GM19438 (cell line): ENCODE measurements at regions not wholly inside any gene's neighbourhood (a gene's known extent, or its start where the extent isn't known, plus 50 kb on each side); places are given as distances from the start of the nearest gene placed in this dataset.

Experiments used
- ATAC-seq: cut with Tn5 transposase; IDR thresholded peaks from one replicate; pipeline ENCODE4 v1.9.1; 2021; ENCODE audit warnings: low read depth; ENCODE audit not compliant: unreplicated experiment

DNA sequence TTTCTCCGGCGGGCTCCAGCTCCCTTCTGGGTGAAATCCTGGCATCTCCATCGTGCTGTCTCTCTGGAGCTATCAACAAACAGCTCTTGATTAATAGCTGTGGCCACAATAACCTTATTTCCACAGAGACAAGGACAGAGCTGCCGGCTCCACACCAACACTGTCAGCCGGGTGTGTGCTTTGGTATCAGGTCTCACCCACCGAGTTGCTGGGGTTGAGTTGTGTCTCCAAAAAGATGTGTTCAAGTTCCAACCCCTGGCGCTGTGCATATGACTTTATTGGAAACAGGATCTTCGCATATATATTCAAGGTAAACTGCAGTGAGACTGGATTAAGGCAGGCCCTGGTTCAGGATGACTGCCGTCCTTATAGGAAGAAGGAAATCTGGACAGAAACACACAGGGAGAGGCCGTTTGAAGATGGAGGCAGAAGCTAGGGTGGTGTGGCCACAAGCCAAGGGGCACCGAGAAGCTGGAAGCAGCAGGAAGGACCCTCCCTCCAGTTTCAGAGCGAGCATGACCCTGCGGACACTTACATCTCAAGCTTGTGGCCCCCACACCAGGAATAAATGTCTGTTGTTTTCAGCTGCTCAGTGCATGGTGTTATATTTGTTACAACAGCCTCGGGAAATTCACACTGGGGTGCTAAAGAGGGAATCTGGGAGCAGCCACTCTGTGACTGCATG lies 88.4 kb upstream of the TMPRSS2 start:
- ATAC-seq = no peak

DNA sequence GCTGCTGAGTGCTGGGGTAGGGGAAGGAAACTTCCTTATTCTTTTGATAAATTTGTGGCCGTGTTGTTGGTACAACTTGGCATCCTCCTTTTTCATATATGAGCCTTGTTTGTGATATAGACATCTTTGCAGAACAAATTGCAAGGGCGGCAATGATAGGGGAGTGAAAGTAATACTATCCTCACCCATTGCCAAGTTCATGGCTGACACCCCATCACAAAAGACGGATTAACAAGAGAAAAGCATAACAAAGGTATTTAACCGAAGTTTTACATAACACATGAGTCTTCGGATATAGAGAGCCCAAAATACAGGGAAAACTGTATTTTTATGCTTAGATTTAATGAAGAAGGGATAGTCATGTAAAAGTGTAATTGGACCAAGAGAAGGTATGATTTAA lies 86.3 kb upstream of the TMPRSS2 start:
- no peak for ATAC-seq

DNA sequence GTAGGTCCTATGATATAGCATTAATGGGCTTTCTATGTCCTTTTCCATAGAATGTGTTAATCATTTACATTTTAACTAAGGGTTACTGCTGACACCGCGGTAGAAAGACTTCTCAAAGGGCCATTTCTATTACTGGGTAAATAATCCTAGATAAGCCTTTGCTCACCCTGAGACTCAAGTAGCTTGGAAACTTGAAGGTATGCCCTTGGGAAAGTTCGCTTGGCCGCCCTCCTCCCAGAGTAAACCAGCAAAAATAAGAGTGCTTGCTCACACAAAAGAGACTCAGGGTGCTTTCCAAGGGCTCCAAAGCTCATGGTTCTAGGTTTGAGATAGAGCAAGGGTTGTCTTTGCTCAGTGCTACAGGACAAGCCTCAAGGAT lies 85.8 kb upstream of the TMPRSS2 start:
- ATAC-seq = no peak

DNA sequence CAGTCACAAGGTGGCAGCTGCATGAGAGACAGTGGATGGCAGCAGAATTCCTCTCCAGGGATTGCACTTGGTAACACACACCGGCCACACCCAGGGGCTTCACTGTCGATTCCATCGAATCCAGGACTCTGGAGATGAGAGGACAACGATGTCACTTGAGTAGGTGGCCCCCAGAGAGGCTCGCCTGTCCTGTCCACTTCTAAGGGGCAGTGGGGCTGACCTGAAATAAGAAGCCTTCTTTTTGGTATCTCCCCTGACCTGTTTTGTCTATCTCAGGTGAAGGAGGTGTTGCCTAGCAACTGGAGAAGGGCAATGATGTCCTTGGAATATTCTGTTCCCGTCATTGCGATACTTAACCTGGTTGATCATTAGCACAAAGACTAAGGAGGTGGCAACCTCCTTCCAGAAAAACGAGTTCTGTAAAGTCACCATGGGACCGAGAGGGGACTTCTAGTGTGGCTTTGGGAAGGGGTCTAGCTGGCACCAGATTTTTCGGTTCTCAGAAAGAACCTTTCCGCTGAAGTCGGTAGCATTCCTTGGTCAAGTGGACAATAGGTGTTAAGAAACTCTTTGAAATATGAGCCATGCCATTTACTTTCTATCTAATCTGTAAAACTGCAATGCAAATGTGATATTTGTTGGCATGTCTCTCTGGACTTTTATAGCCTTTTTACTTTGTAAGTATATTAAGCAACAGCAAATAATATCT lies 85.2 kb upstream of the TMPRSS2 start:
- no peak for ATAC-seq

DNA sequence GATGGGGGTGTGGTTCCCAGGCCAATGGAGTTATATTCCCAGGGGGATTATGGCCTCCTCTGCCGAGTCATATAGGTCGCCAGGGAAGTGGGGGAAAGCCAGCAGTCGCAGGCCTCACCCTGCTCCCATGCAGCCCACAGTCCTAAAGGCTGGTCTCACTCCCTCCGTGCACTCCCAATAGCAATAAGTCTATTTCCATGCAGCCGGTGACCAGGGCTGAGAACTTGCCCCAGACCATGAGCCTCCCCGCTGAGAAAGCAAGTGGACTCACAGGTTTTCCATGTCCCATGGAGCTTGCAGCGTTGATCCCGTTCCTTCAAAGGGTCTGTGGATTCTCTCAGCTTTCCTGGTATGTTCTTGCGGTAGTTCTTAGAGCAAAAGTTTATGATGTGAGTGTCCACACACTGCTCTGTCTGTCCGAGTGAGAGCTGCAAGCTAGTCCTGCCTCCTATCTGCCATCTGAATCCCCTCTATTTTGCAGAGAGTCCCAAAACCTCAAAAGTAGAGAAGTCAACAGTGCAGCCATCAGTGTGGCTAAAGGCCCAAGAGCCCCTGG lies 81.7 kb upstream of the TMPRSS2 start:
- ATAC-seq = no peak

DNA sequence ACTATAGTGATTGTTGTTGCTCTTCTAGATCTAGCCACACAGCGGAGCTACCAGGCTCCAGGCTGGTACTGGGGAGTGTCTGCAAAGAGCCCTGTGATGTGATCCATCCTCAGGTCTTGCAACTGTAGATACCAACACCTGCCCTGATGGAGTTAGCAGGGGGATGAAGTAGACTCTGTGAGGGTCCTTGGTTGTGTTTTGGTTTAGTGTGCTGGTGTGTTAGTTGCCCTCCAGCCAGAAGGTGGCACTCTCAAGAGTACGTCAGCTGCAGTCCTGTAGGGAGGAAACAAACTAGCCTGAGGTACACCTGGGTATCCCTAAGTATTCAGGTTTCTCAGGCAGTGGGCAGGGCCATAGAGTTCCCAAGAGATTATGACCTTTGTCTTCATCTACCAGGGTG lies 81.2 kb upstream of the TMPRSS2 start:
- no peak for ATAC-seq

DNA sequence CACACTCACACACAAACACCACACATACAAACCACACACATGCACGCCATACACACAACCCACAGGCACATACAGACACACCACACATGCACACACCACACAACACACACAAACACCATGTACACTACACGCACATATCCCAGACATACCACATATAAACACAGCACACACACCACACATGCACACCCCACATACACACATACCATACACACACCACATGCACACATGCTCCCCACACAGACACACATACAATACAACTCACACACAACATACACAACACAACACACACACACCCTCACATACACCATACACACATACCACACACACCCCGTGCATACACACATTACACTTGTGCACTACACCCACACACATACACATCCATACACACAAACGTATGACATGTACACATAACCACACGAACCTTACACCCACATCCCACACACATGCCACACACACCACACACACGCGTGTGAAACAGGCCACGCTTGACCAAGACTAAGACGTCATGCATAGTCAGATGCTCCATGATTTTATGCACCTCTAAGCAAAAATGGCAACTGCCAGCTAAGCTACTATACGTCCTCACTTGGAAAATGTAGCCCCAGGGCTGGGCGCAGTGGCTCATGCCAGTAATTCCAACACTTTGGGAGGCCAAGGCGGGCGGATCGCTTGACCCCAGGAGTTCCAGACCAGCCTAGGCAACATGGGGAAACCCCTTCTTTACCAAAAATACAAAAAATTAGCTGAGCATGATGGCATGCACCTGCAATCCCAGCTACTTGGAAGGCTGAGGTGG lies 77.4 kb upstream of the TMPRSS2 start:
- ATAC-seq = no peak

DNA sequence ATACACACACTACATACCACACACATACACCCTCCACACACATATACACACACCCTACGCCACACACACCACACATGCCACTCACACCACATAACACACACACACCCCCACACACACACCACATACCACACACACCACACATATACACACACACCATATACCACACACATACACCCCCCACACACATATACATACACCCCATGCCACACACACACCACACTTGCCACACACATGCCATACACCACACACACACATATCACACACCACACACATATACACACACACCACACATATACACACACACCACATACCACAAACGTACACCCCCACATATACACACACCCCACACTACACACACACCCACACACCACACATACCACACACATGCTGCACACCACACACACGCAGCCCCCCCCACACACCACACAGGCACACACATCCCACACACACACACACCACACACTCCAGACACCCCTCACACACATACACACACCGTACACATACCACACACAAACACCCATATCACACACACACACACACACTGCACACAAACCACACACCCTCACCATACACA lies 76.7 kb upstream of the TMPRSS2 start:
- ATAC-seq = no peak

DNA sequence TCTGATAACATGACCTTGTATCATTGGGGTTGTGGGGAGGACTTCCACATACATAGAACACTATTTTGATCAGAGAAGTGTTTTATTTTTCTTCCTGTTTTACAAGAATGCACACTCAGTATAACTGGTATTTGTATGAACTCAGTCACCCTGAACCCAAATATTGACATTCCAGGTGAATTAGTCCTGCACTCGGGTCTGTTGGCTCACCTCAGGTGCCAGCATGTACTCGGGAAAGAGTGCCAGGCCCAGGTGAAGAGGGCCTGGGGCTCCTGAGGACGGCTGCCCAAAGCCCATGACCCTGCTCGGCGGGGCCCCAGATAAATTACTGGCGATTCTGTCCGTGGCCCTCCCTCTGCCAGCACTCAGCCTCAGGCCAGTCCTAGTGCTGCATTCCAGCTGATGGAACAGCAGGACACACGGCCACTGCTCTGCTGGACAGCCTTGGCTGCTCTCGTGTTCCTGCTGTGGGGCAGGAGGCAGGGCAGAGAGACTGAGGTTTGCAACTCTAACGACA lies 75.4 kb upstream of the TMPRSS2 start:
- ATAC-seq = no peak

DNA sequence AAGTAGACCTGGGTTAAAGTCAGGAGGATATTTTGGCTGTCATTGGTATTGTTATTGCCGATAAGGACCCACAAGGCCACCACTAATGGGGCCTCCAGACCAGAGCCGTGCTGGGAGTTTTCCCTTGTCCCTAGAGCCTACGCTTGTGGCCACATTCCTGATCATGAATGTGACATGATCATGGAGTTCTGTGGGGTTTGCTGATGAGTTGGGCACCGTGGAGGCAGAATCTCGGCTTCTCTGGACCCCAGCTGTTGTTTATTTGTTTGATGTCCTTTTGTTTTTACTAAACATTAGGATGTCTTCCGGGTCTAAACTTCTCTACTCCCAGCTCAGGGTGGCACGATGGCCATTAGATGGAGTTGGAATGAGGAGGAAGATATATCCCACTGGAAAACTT lies 74.9 kb upstream of the TMPRSS2 start:
- no peak for ATAC-seq

DNA sequence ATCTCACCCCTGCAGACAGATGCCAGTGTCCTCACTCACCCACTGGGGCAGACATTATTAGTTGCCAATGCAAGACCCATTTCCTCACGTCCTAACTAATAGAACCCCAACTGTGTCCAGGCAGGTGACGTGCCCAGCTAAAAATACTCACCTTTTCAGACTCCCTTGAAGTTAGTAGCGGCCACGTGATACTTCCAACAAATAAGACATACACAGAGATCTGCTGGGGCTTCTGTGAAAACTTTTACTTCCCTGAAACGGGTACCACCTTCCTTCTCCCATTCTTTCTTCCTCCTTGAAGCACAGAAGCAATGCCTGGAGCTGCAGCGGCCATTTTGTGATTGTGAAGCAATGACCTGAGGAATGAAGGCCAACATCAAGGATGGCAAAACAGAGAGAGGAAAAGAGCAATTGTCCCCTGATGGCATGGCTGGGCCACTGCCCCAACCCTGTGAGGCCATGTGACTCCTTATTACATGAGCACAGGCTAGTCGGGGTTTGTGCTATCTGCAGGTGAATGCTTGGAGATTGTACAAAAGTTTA lies 74.4 kb upstream of the TMPRSS2 start:
- ATAC-seq = no peak

DNA sequence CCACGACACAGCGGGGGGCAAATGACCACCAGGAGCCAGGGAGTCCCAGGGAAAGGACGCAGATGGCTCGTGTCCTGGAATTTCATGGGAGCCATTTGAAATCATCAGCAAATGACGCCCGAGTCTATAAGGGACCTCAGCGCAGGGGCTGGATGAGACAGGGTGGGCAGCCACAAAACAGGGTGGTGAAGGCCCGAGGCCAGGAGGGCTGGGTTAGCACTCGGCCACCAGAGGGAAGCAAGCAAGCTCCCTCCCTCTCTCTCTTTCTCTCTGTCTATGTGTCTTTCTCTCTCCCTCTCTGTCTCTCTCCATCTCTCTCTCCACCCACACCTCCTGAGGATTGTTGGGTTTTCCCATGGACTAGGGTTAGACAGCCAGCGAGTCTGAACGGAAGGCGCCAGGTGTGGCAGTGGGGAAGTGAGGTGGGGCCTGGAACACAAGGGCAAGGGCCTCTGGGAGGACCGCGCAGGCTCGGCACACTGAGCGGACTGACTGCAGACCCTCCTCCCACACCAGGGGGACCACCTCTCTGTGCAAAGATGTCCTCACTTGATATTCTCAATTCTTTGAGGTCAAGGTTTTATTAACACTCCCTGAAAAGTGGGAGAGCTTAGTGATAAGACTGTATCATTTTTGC lies 73.8 kb upstream of the TMPRSS2 start:
- ATAC-seq = no peak

DNA sequence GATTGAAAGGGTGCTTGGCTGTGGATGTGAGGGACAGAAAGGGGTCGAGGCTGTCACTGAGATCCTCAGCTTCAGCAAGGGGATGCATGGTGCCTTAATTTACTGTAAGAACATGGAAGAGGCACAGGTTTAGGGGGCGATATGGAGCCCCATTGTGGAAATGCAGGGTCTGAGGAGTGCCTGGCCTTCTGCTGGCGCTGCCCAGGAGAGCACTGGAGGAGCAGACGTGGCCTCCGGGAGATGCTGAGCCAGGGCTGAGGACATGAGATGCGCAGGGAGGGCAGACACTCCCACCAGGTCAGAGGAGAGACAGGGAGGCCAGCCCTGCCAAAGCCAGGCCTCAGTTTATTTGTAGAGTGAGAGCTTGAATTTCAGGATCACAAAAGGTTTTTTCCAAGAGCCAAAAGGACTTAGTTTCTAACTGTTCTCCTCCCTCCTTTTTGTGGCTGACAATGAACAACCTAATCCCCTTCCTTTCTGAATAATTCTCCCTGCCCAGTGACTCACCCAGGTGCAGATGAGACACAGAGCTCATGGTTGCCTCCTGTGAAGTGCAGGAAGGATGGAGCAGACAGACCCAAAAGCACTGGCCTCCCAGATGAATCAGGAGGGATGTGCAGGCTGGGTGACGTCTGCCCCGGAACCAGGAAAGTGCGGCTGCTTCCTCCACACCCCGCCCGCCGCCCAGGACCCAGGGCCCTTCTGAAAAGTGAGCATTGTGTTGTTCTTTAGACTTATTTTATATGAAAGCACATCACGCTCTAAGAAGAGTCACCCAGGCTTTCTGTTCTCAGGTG lies 73.0 kb upstream of the TMPRSS2 start:
- ATAC-seq = no peak

DNA sequence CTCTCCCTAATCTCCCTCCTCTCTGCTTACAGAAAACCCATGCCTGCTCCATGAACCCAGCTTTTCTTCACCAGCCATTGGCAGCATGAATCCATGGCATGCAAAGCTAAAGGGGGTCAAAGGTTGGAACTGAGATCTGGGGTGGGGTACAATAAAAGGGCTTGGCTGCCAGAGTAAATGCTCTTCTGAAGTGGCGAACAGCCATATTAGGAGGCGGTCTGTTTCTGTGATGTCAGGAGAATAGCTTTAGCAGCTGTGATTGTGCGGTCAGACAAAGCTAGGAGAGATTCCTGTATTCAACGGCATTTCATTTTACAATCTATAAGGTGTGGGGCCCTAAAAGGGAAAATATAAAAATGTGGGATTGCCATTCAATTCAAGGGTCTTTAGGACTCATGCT lies 71.7 kb upstream of the TMPRSS2 start:
- ATAC-seq = no peak

DNA sequence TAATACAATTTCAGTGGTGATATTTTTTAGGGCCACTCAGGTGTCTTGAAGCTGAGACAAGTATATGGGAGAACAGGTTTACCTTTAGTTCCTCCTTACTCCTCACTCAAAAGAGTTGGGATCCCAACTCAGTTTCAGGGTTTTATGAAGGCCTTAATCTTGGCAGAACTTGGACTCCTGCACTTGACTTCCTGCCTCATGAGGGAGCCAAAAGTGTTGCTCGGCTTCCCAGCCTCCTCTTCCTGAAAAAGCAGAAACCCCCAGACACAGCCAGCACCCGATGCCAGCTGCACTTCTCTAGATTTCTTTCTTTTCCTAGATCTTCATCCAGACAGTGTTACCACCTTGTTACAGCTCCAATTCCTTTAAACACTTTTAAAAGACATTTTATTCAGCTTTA lies 70.8 kb upstream of the TMPRSS2 start:
- no peak for ATAC-seq

DNA sequence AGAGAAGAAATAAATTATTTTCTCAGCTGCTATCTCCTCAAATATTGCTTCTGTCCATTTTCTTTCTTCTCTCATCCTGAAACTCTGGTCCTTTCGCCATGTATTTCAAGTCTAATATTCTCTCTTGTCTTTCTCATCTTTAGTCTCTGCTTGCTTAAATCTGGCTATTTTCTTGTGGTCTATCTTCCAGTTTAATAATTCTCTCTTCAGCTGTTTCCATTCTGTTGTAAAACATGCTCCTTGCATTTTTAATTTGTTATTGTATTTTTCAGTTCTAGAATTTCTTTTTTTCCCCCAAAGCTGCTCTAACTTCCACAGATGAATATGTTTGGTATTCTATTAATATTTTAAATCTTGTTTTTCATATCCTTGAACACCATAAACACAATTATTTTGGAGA lies 70.1 kb upstream of the TMPRSS2 start:
- ATAC-seq = no peak

DNA sequence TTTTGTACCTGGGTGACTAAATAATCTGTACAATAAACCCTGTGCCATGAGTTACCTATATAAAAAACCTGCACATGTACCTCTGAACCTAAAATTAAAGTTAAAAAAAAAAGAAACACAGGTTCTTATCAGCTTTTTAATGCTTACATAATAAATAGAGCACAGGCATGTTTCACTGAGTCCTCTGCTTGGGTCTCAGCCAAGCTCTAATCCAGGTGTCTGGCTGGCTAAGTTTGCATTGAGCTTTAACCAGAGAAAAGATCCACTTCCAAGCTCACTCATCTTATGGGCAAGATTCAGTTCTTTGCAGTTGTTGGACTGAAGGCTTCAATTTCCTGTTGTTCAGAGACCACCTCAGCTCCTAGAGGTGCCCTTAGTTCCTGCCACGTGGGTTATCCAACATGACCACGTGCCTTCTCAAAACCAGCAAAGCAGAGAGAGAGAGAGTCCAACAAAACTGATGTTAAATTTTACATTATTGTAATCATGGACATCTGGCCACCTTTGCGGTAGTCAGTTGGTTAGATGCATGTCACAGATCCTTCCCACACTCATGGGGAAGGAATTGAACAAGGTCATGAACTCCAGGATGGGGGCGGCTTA lies 68.2 kb upstream of the TMPRSS2 start:
- ATAC-seq = no peak

DNA sequence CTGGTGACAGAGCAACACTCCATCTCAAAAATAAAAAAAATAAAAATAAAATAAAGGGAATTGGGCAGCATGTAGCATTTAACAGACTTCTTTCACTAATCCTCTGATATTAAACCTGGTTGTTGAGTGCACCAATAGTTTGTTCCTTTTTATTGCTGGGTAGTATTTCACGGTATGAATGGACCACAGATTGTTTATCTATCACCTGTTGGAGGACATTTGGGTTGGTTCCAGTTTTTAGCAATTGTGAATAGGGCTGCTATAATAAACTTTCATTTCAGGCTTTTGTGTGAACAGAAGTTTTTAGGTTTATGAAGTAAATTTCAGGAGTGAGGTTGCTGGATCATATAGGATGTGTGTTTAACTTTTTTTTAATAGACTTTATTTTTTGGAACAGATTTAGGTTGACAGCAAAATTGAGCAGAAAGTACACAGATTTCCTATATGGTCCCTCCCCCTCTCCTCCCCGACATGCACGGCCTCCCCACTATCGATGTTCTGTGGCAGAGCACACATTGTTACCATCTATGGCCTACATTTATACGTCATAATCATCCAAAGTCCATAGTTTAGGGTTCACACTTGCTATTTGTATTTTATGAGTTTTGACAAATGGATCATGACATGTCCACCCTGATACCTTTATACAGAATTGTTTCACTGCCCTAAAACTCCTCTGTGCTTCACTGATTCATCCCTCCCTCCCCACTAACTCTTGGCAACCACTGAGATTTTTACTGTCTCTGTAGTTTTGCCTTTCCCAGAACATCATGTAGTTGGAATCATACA lies 66.1 kb upstream of the TMPRSS2 start:
- no peak for ATAC-seq
